Hepatocyte (in vitro differentiated cells): ENCODE measurements at regions not wholly inside any gene's neighbourhood (a gene's known extent, or its start where the extent isn't known, plus 50 kb on each side); places are given as distances from the start of the nearest gene placed in this dataset.

ENCODE experiments used
- CTCF ChIP-seq: fragments of 200-600 bp; sonication (generic); IDR thresholded peaks from 2 replicates; pipeline ENCODE4 v1.5.1; 2016; ENCODE audit warnings: antibody characterized with exemption, mild to moderate bottlenecking; ENCODE audit not compliant: poor library complexity
- EZH2 ChIP-seq: fragments of 200-600 bp; sonication (generic); IDR thresholded peaks from 2 replicates; pipeline ENCODE4 v1.6.1; 2016; ENCODE audit warnings: antibody characterized with exemption, mild to moderate bottlenecking, borderline replicate concordance
- EZH2phosphoT487 ChIP-seq: fragments of 200-600 bp; sonication (generic); IDR thresholded peaks from one replicate; pipeline ENCODE4 v1.6.1; 2018; ENCODE audit warnings: antibody characterized with exemption, mild to moderate bottlenecking, low read depth, moderate library complexity; ENCODE audit not compliant: unreplicated experiment, severe bottlenecking

- TF ChIP-seq CTCF (no peak), EZH2phosphoT487 (no peak), EZH2 (no peak)
These were observed 111.9 kb downstream of the CEBPB start for GRCh38 chr20:50302341-50303057.
